Neural cell (in vitro differentiated cells): ENCODE measurements at regions not wholly inside any gene's neighbourhood (a gene's known extent, or its start where the extent isn't known, plus 50 kb on each side); places are given as distances from the start of the nearest gene placed in this dataset.

Experiments used
- H2AFZ ChIP-seq: fragments of 200-600, 300-800 bp; sonication (generic), shearing (Covaris generic); 2 replicates; pipeline ENCODE4 v1.6.0; 2014; ENCODE audit warnings: low read depth, mild to moderate bottlenecking, antibody characterized with exemption, low read length, moderate library complexity
- H3F3A ChIP-seq: fragments of 200-600 bp; shearing (Covaris generic); 2 replicates; pipeline ENCODE4 v1.6.1; 2016; ENCODE audit warnings: mild to moderate bottlenecking, moderate library complexity, mixed read lengths, antibody characterized with exemption, low read length; ENCODE audit not compliant: insufficient read depth, poor library complexity, severe bottlenecking
- H3K27ac ChIP-seq: fragments of 200-600, 300-800 bp; sonication (generic), shearing (Covaris generic); 2 replicates; pipeline ENCODE4 v1.5.1; 2014; ENCODE audit warnings: mild to moderate bottlenecking, low read length, moderate library complexity
- H3K27me3 ChIP-seq: fragments of 300-800, 200-600 bp; sonication (generic), shearing (Covaris generic); 2 replicates; pipeline ENCODE4 v1.6.0; 2014; ENCODE audit warnings: mild to moderate bottlenecking, low read depth, low read length, moderate library complexity; ENCODE audit not compliant: insufficient read depth
- H3K36me3 ChIP-seq: fragments of 300-800, 200-600 bp; sonication (generic), shearing (Covaris generic); 2 replicates; pipeline ENCODE4 v1.5.1; 2014; ENCODE audit warnings: mild to moderate bottlenecking, antibody characterized with exemption, low read length, moderate library complexity; ENCODE audit not compliant: insufficient read depth
- H3K4me2 ChIP-seq: fragments of 300-800, 200-600 bp; sonication (generic), shearing (Covaris generic); 2 replicates; pipeline ENCODE4 v1.6.0; 2014; ENCODE audit warnings: mild to moderate bottlenecking, low read length
- H3K4me3 ChIP-seq: fragments of 300-800, 200-600 bp; sonication (generic), shearing (Covaris generic); 2 replicates; pipeline ENCODE4 v1.5.1; 2014; ENCODE audit warnings: mild to moderate bottlenecking, low read length, moderate library complexity
- H3K79me2 ChIP-seq: fragments of 200-600 bp; shearing (Covaris generic); replicated peaks from 2 replicates; pipeline ENCODE4 v1.6.0; 2014; ENCODE audit warnings: mild to moderate bottlenecking, low read length, moderate library complexity; ENCODE audit not compliant: insufficient read depth
- H3K9ac ChIP-seq: fragments of 300-800, 200-600 bp; sonication (generic), shearing (Covaris generic); 2 replicates; pipeline ENCODE4 v1.6.1; 2016; ENCODE audit warnings: mild to moderate bottlenecking, low read length, mixed read lengths
- H3K9me2 ChIP-seq: fragments of 200-600 bp; shearing (Covaris generic); 2 replicates; pipeline ENCODE4 v1.6.1; 2016; ENCODE audit warnings: mild to moderate bottlenecking, low read length, mixed read lengths; ENCODE audit not compliant: insufficient read depth
- H3K9me3 ChIP-seq: fragments of 200-600, 300-800 bp; sonication (generic), shearing (Covaris generic); 2 replicates; pipeline ENCODE4 v1.6.1; 2016; ENCODE audit warnings: mild to moderate bottlenecking, mixed run types, low read length, moderate library complexity, mixed read lengths
- H4K20me1 ChIP-seq: fragments of 200-600 bp; shearing (Covaris generic); 2 replicates; pipeline ENCODE4 v1.6.1; 2016; ENCODE audit warnings: mild to moderate bottlenecking, mixed run types; ENCODE audit not compliant: insufficient read depth
- EP300 ChIP-seq: fragments of 450-650 bp; conservative IDR thresholded peaks from 2 replicates; pipeline ENCODE4 v1.6.1; 2014; ENCODE audit warnings: antibody characterized with exemption, mild to moderate bottlenecking, moderate library complexity; ENCODE audit not compliant: poor library complexity, severe bottlenecking
- EZH2 ChIP-seq: fragments of 200-600, 300-800 bp; shearing (Covaris generic), sonication (generic); IDR thresholded peaks from 2 replicates; pipeline ENCODE4 v1.6.1; 2014; ENCODE audit warnings: antibody characterized with exemption, low read length, borderline replicate concordance, mild to moderate bottlenecking; ENCODE audit not compliant: insufficient read depth, poor library complexity, severe bottlenecking
- MXI1 ChIP-seq: fragments of 450-650 bp; conservative IDR thresholded peaks from 2 replicates; pipeline ENCODE4 v1.6.1; 2014; ENCODE audit warnings: antibody characterized with exemption, mild to moderate bottlenecking; ENCODE audit not compliant: poor library complexity, severe bottlenecking
- POLR2AphosphoS5 ChIP-seq: IDR thresholded peaks from 2 replicates; pipeline ENCODE4 v1.6.1; 2012
- RAD21 ChIP-seq: fragments of 450-650 bp; conservative IDR thresholded peaks from 2 replicates; pipeline ENCODE4 v1.6.1; 2014; ENCODE audit warnings: antibody characterized with exemption, mild to moderate bottlenecking, moderate library complexity
- SMC3 ChIP-seq: fragments of 450-650 bp; conservative IDR thresholded peaks from 2 replicates; pipeline ENCODE4 v1.6.1; 2014; ENCODE audit warnings: antibody characterized with exemption, mild to moderate bottlenecking, moderate library complexity; ENCODE audit not compliant: poor library complexity
- TAF1 ChIP-seq: IDR thresholded peaks from 2 replicates; pipeline ENCODE4 v1.6.1; 2012; ENCODE audit warnings: low read depth
- TF ChIP-seq, protein P1 (sequence below): IDR thresholded peaks from 2 replicates; pipeline ENCODE4 v1.6.1; 2012; ENCODE audit warnings: borderline replicate concordance
- TF ChIP-seq, protein P2 (sequence below): fragments of 450-650 bp; IDR thresholded peaks from 2 replicates; pipeline ENCODE4 v1.5.1; 2014; ENCODE audit warnings: antibody characterized with exemption, mild to moderate bottlenecking, moderate library complexity; ENCODE audit not compliant: poor library complexity, severe bottlenecking

DNA sequence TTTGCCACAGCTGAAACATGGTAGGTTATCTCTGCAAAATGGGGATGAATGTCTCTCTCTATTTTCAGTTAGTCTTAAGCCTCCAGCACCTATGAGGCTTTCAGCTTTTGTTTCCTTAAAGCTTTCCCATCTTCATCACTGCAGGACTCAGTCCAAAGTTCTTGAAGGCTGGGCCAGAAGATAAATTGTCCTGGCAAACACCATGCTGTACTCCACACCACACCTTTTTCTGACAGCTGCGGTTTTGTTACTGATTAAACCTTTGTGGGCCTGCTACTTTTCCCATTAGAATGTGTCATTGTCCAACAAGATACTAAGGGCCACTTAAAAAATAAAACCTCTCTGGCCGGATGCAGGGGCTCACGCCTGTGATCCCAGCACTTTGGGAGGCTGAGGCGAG, 87.2 kb upstream of the A1CF start:
- Histone ChIP-seq H3K27me3 (no peaks in the 10 kb centered on the region), H3K9me2 (no peaks in the 10 kb centered on the region), H3F3A (no peaks in the 10 kb centered on the region), H2AFZ (no peak overlapping the region), H3K79me2 (no peaks in the 10 kb centered on the region), H4K20me1 (no peaks in the 10 kb centered on the region), H3K36me3 (no peaks in the 10 kb centered on the region), H3K4me2 (no peak overlapping the region), H3K9ac (no peak overlapping the region), H3K9me3 (no peaks in the 10 kb centered on the region), H3K27ac (no peak overlapping the region), H3K4me3 (no peak overlapping the region)
- TF ChIP-seq POLR2AphosphoS5 = no peak
- TF ChIP-seq SMC3 = no peak
- TF ChIP-seq EZH2 = no peak
- TF ChIP-seq, protein P1, sequence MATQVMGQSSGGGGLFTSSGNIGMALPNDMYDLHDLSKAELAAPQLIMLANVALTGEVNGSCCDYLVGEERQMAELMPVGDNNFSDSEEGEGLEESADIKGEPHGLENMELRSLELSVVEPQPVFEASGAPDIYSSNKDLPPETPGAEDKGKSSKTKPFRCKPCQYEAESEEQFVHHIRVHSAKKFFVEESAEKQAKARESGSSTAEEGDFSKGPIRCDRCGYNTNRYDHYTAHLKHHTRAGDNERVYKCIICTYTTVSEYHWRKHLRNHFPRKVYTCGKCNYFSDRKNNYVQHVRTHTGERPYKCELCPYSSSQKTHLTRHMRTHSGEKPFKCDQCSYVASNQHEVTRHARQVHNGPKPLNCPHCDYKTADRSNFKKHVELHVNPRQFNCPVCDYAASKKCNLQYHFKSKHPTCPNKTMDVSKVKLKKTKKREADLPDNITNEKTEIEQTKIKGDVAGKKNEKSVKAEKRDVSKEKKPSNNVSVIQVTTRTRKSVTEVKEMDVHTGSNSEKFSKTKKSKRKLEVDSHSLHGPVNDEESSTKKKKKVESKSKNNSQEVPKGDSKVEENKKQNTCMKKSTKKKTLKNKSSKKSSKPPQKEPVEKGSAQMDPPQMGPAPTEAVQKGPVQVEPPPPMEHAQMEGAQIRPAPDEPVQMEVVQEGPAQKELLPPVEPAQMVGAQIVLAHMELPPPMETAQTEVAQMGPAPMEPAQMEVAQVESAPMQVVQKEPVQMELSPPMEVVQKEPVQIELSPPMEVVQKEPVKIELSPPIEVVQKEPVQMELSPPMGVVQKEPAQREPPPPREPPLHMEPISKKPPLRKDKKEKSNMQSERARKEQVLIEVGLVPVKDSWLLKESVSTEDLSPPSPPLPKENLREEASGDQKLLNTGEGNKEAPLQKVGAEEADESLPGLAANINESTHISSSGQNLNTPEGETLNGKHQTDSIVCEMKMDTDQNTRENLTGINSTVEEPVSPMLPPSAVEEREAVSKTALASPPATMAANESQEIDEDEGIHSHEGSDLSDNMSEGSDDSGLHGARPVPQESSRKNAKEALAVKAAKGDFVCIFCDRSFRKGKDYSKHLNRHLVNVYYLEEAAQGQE = no peak
- TF ChIP-seq EP300 = no peak
- no peak for TF ChIP-seq TAF1
- no peak for TF ChIP-seq MXI1
- TF ChIP-seq, protein P2, sequence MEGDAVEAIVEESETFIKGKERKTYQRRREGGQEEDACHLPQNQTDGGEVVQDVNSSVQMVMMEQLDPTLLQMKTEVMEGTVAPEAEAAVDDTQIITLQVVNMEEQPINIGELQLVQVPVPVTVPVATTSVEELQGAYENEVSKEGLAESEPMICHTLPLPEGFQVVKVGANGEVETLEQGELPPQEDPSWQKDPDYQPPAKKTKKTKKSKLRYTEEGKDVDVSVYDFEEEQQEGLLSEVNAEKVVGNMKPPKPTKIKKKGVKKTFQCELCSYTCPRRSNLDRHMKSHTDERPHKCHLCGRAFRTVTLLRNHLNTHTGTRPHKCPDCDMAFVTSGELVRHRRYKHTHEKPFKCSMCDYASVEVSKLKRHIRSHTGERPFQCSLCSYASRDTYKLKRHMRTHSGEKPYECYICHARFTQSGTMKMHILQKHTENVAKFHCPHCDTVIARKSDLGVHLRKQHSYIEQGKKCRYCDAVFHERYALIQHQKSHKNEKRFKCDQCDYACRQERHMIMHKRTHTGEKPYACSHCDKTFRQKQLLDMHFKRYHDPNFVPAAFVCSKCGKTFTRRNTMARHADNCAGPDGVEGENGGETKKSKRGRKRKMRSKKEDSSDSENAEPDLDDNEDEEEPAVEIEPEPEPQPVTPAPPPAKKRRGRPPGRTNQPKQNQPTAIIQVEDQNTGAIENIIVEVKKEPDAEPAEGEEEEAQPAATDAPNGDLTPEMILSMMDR = no peak
- TF ChIP-seq RAD21 = no peak

DNA sequence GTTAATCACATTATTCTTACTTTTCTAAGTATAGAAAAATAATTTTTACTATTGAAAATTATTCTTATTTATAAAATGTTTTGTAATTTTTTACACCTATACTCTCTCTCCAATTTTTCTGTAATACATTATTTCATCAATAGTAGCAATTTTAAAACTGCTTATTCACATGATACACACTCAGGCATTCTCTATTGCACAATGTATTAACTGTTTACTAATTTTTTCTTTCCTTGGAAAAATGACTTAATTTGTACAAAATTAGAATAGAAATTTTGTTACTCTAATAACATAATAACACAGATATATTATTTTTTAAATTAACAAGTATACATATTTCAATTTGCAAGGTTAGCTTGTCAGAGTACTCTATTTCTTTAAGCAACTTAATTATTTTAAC, 92.9 kb upstream of the PRKG1 start:
- Histone ChIP-seq H3F3A (no peaks in the 10 kb centered on the region), H2AFZ (no peak overlapping the region), H3K9me2 (no peaks in the 10 kb centered on the region), H3K4me3 (no peak overlapping the region), H3K9ac (no peak overlapping the region), H3K27ac (no peak overlapping the region), H3K27me3 (no peaks in the 10 kb centered on the region), H3K79me2 (no peaks in the 10 kb centered on the region), H3K9me3 (no peaks in the 10 kb centered on the region), H4K20me1 (no peaks in the 10 kb centered on the region), H3K36me3 (no peaks in the 10 kb centered on the region), H3K4me2 (no peak overlapping the region)
- no peak for TF ChIP-seq EZH2
- TF ChIP-seq POLR2AphosphoS5 = no peak
- TF ChIP-seq EP300 = no peak
- no peak for TF ChIP-seq SMC3
- no peak for TF ChIP-seq MXI1
- TF ChIP-seq, protein P2 = no peak
